H9 (cell line): ENCODE measurements at regions not wholly inside any gene's neighbourhood (a gene's known extent, or its start where the extent isn't known, plus 50 kb on each side); places are given as distances from the start of the nearest gene placed in this dataset.
"Not testable (repeated sequence)": the region's sequence is repeated elsewhere in the genome, so short reads cannot be mapped to it uniquely, and the experiment has no call there.

ENCODE experiments used
- DNase-seq: peaks from one replicate; pipeline ENCODE4 v3.0.0-alpha.2; 2017
- H2AFZ ChIP-seq: one replicate; pipeline ENCODE4 v1.6.1; 2013; ENCODE audit warnings: mild to moderate bottlenecking, low read length, control low read depth, moderate library complexity
- H2AK5ac ChIP-seq: 2 replicates; pipeline ENCODE4 v1.6.1; 2013; ENCODE audit warnings: low read length, control low read depth, mixed read lengths; ENCODE audit not compliant: insufficient read length
- H2BK120ac ChIP-seq: one replicate; pipeline ENCODE4 v1.6.1; 2013; ENCODE audit warnings: low read depth, mild to moderate bottlenecking, low read length, control low read depth, inconsistent platforms; ENCODE audit not compliant: poor library complexity, severe bottlenecking
- H2BK12ac ChIP-seq: 2 replicates; pipeline ENCODE4 v1.6.1; 2013; ENCODE audit warnings: low read length, control low read depth, mixed read lengths, low read depth; ENCODE audit not compliant: insufficient read length
- H2BK15ac ChIP-seq: 2 replicates; pipeline ENCODE4 v1.6.1; 2013; ENCODE audit warnings: low read depth, low read length, control low read depth
- H2BK20ac ChIP-seq: one replicate; pipeline ENCODE4 v1.6.1; 2013; ENCODE audit warnings: low read depth, mild to moderate bottlenecking, low read length, control low read depth, inconsistent platforms; ENCODE audit not compliant: poor library complexity, severe bottlenecking
- H2BK5ac ChIP-seq: 2 replicates; pipeline ENCODE4 v1.6.1; 2013; ENCODE audit warnings: low read length, control low read depth, mixed read lengths; ENCODE audit not compliant: insufficient read length
- H3K14ac ChIP-seq: 2 replicates; pipeline ENCODE4 v1.6.1; 2013; ENCODE audit warnings: low read length, control low read depth; ENCODE audit not compliant: insufficient read depth
- H3K18ac ChIP-seq: 2 replicates; pipeline ENCODE4 v1.6.1; 2013; ENCODE audit warnings: low read depth, mild to moderate bottlenecking, mixed read lengths, low read length, control low read depth; ENCODE audit not compliant: insufficient read length
- H3K23ac ChIP-seq: 2 replicates; pipeline ENCODE4 v1.6.1; 2013; ENCODE audit warnings: low read length, control low read depth, mixed read lengths, low read depth; ENCODE audit not compliant: insufficient read length
- H3K23me2 ChIP-seq: 2 replicates; pipeline ENCODE4 v1.6.1; 2013; ENCODE audit warnings: low read depth, mild to moderate bottlenecking, mixed read lengths, low read length, control low read depth; ENCODE audit not compliant: insufficient read length, poor library complexity, severe bottlenecking
- H3K27ac ChIP-seq: 2 replicates; pipeline ENCODE4 v1.5.1; 2013; ENCODE audit warnings: low read length, control low read depth, mixed read lengths, low read depth; ENCODE audit not compliant: insufficient read length
- H3K27me3 ChIP-seq: 2 replicates; pipeline ENCODE4 v1.6.1; 2013; ENCODE audit warnings: low read length, control low read depth, inconsistent platforms; ENCODE audit not compliant: insufficient read depth
- H3K4ac ChIP-seq: 2 replicates; pipeline ENCODE4 v1.6.1; 2013; ENCODE audit warnings: low read depth, mild to moderate bottlenecking, control low read depth, inconsistent platforms, low read length, moderate library complexity
- H3K4me1 ChIP-seq: 2 replicates; pipeline ENCODE4 v1.6.1; 2013; ENCODE audit warnings: low read length, control low read depth, inconsistent platforms; ENCODE audit not compliant: insufficient read depth
- H3K4me2 ChIP-seq: 2 replicates; pipeline ENCODE4 v1.6.1; 2013; ENCODE audit warnings: low read length, control low read depth, mixed read lengths; ENCODE audit not compliant: insufficient read length, insufficient read depth
- H3K56ac ChIP-seq: 2 replicates; pipeline ENCODE4 v1.6.1; 2013; ENCODE audit warnings: low read depth, mild to moderate bottlenecking, mixed read lengths, low read length, control low read depth; ENCODE audit not compliant: insufficient read length
- H3K79me1 ChIP-seq: 2 replicates; pipeline ENCODE4 v1.6.1; 2013; ENCODE audit warnings: low read depth, mild to moderate bottlenecking, moderate library complexity, low read length, control low read depth, inconsistent platforms; ENCODE audit not compliant: insufficient read depth, poor library complexity, severe bottlenecking
- H3K79me2 ChIP-seq: 2 replicates; pipeline ENCODE4 v1.6.1; 2013; ENCODE audit warnings: low read length, control low read depth, inconsistent platforms; ENCODE audit not compliant: insufficient read depth
- H3K9ac ChIP-seq: 2 replicates; pipeline ENCODE4 v1.6.1; 2013; ENCODE audit warnings: low read length, control low read depth, mixed read lengths; ENCODE audit not compliant: insufficient read length; ENCODE audit errors: extremely low read depth
- H3K9me3 ChIP-seq: one replicate; pipeline ENCODE4 v1.6.1; 2013; ENCODE audit warnings: low read depth, low read length, inconsistent platforms; ENCODE audit not compliant: control insufficient read depth
- H3T11ph ChIP-seq: one replicate; pipeline ENCODE4 v1.6.1; 2013; ENCODE audit warnings: mild to moderate bottlenecking, low read length, control low read depth, inconsistent platforms
- H4K20me1 ChIP-seq: one replicate; pipeline ENCODE4 v1.6.1; 2013; ENCODE audit not compliant: control insufficient read depth, insufficient read length, insufficient read depth
- H4K5ac ChIP-seq: 2 replicates; pipeline ENCODE4 v1.6.1; 2013; ENCODE audit warnings: low read depth, mild to moderate bottlenecking, mixed read lengths, low read length, control low read depth; ENCODE audit not compliant: insufficient read length
- H4K8ac ChIP-seq: replicated peaks from 2 replicates; pipeline ENCODE4 v1.6.1; 2013; ENCODE audit warnings: low read length, control low read depth, mixed read lengths, low read depth; ENCODE audit not compliant: insufficient read length
- H4K91ac ChIP-seq: 2 replicates; pipeline ENCODE4 v1.6.1; 2013; ENCODE audit warnings: low read depth, mild to moderate bottlenecking, moderate library complexity, mixed read lengths, low read length, control low read depth; ENCODE audit not compliant: insufficient read length
- H3K27ac Mint-ChIP-seq, 3 experiments: 2 replicates in 2 of 3; 3 replicates in 1 of 3; pipeline ENCODE4 v1.8.0; 2020 to 2021; ENCODE audit warnings: mixed read lengths in 3 of 3, mild to moderate bottlenecking in 1 of 3, moderate library complexity in 1 of 3
- H3K27me3 Mint-ChIP-seq: 2 replicates; pipeline ENCODE4 v1.8.0; 2021; ENCODE audit warnings: low read depth, mild to moderate bottlenecking, moderate library complexity, mixed read lengths
- H3K36me3 Mint-ChIP-seq, 3 experiments: 2 replicates in 2 of 3; 3 replicates in 1 of 3; pipeline ENCODE4 v1.8.0; 2020 to 2021; ENCODE audit warnings: low read depth in 3 of 3, mixed read lengths in 3 of 3; ENCODE audit not compliant: insufficient read depth in 1 of 3
- H3K4me1 Mint-ChIP-seq, 2 experiments: 2 replicates each; pipeline ENCODE4 v1.8.0; 2020; ENCODE audit warnings: mixed read lengths in 2 of 2
- H3K4me3 Mint-ChIP-seq, 2 experiments: 2 replicates in 1 of 2; 3 replicates in 1 of 2; pipeline ENCODE4 v1.8.0; 2020 to 2021; ENCODE audit warnings: mild to moderate bottlenecking in 2 of 2, mixed read lengths in 2 of 2, moderate library complexity in 1 of 2
- H3K9me3 Mint-ChIP-seq, 2 experiments: 2 replicates in 1 of 2; 3 replicates in 1 of 2; pipeline ENCODE4 v1.8.0; 2020; ENCODE audit warnings: mild to moderate bottlenecking in 2 of 2, mixed read lengths in 2 of 2, moderate library complexity in 1 of 2
- CTCF ChIP-seq: fragments of 200-600 bp; sonication (generic); conservative IDR thresholded peaks from 3 replicates; pipeline ENCODE4 v1.8.0; 2021; ENCODE audit warnings: antibody characterized with exemption, mild to moderate bottlenecking
- WGBS: extraction: QIAGEN DNeasy Blood & Tissue Kit; methylation state at CpG from one replicate; pipeline ENCODE4 v1.1.7; 2013; ENCODE audit warnings: missing lambda C conversion rate, low lambda C conversion rate, mixed read lengths; ENCODE audit not compliant: insufficient read length; ENCODE audit errors: extremely low coverage; 5-methylcytosine and 5-hydroxymethylcytosine counted together

GRCh38 chr22:11626422-11626773 is 3901.6 kb upstream of the OR11H1 start:
- no peak overlapping the region for H2BK12ac ChIP-seq
- H3K4me1 ChIP-seq: no peaks in the 10 kb centered on the region
- no peak overlapping the region for H4K8ac ChIP-seq
- no peak overlapping the region for H3K23ac ChIP-seq
- Mint-ChIP-seq H3K4me3 (peak overlapping the region in 1 of 2 experiments; percentile 6; a peak in 2 of 5 replicates), H3K36me3 (peaks cover 29 to 58% (median 48%) of the 10 kb centered on the region in 3 experiments), H3K4me1 (no peaks in the 10 kb centered on the region), H3K27me3 (peaks cover 19% of the 10 kb centered on the region), H3K9me3 (peaks cover 83 to 93% of the 10 kb centered on the region in 2 experiments), H3K27ac (no peak overlapping the region)
- no peak overlapping the region for H3K4me2 ChIP-seq
- H3K79me1 ChIP-seq: no peaks in the 10 kb centered on the region
- H2AFZ ChIP-seq: no peak overlapping the region
- H2BK5ac ChIP-seq: no peak overlapping the region
- peaks cover 79% of the 10 kb centered on the region for H3K9me3 ChIP-seq
- H3K27ac ChIP-seq: no peak overlapping the region
- H2BK15ac ChIP-seq: no peak overlapping the region
- no peaks in the 10 kb centered on the region for H4K20me1 ChIP-seq
- H2BK120ac ChIP-seq: no peak overlapping the region
- H3T11ph ChIP-seq: no peak overlapping the region
- TF ChIP-seq CTCF: no peak
- no peaks in the 10 kb centered on the region for H3K27me3 ChIP-seq
- H2BK20ac ChIP-seq: no peak overlapping the region
- no peak overlapping the region for H3K4ac ChIP-seq
- no peak overlapping the region for H3K56ac ChIP-seq
- no peak overlapping the region for H3K14ac ChIP-seq
- no peaks in the 10 kb centered on the region for H3K79me2 ChIP-seq
- no peak overlapping the region for H4K91ac ChIP-seq
- WGBS: no CpG with 5 or more reads among the region's 3 CpGs
- no peak overlapping the region for H4K5ac ChIP-seq
- H3K9ac ChIP-seq: no peak overlapping the region
- DNase-seq: no peak
- no peak overlapping the region for H2AK5ac ChIP-seq
- no peak overlapping the region for H3K18ac ChIP-seq
- no peaks in the 10 kb centered on the region for H3K23me2 ChIP-seq

- H3K4me1 Mint-ChIP-seq, H4K20me1 ChIP-seq, DNase-seq, H2BK12ac ChIP-seq, H3K9ac ChIP-seq, H3K23ac ChIP-seq, H4K8ac ChIP-seq, H3K56ac ChIP-seq, H3K4me3 Mint-ChIP-seq, H2AK5ac ChIP-seq, H4K5ac ChIP-seq, H3K79me1 ChIP-seq, H3K4ac ChIP-seq, H3K18ac ChIP-seq, H3K4me2 ChIP-seq, H2BK20ac ChIP-seq, H2BK120ac ChIP-seq, H3K27ac ChIP-seq, H3T11ph ChIP-seq, H3K23me2 ChIP-seq, H3K14ac ChIP-seq, H3K27ac Mint-ChIP-seq, H3K27me3 ChIP-seq, H3K4me1 ChIP-seq, H3K79me2 ChIP-seq, H2BK15ac ChIP-seq, H2BK5ac ChIP-seq, H2AFZ ChIP-seq, H4K91ac ChIP-seq: not testable (repeated sequence)
- H3K9me3 ChIP-seq: peaks cover 73% of the 10 kb centered on the region
- Mint-ChIP-seq H3K36me3 (peaks cover 29 to 55% (median 45%) of the 10 kb centered on the region in 3 experiments), H3K9me3 (peaks cover 77 to 87% of the 10 kb centered on the region in 2 experiments), H3K27me3 (peaks cover 17% of the 10 kb centered on the region)
- no CpG with 5 or more reads among the region's 20 CpGs for WGBS
These were observed 3901.0 kb upstream of the OR11H1 start for GRCh38 chr22:11627036-11627435.
